Activated CD4-positive, alpha-beta T cell treated with anti-CD3 and anti-CD28 coated beads for 4 hours (primary cell): ENCODE measurements at regions not wholly inside any gene's neighbourhood (a gene's known extent, or its start where the extent isn't known, plus 50 kb on each side); places are given as distances from the start of the nearest gene placed in this dataset.

Experiments
- DNase-seq, 2 donors: peaks; one replicate each; pipeline ENCODE4 v3.0.0-alpha.2; 2020

- DNase-seq: no peak
These were observed 53.7 kb upstream of the IRF2 start for GRCh38 chr4:184528051-184528450.

- no peak for DNase-seq
These were observed 51.9 kb upstream of the IRF2 start for GRCh38 chr4:184526228-184526627.
